ENCODE measurements at regions not wholly inside any gene's neighbourhood (a gene's known extent, or its start where the extent isn't known, plus 50 kb on each side); places are given as distances from the start of the nearest gene placed in this dataset.

DNA sequence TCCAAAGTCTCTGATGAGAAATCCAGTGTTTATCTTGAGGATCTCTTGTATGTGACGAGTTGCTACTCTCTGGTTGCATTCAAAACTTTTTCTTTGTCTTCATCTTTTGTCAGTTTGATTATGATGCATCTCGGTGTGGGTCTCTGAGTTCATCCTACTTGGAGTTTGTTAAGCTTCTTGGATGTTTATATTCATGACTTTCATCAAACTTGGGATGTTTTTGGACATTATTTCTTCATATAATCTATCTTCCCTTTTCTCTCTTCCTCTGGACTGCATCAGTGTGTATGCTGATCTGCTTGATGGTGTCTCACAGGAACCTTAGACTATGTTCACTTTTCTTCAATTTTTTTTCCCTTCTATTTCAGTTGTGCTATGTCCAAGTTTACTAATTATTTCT, 320.4 kb downstream of the TLE3 start:
- TF ChIP-seq, protein P1, sequence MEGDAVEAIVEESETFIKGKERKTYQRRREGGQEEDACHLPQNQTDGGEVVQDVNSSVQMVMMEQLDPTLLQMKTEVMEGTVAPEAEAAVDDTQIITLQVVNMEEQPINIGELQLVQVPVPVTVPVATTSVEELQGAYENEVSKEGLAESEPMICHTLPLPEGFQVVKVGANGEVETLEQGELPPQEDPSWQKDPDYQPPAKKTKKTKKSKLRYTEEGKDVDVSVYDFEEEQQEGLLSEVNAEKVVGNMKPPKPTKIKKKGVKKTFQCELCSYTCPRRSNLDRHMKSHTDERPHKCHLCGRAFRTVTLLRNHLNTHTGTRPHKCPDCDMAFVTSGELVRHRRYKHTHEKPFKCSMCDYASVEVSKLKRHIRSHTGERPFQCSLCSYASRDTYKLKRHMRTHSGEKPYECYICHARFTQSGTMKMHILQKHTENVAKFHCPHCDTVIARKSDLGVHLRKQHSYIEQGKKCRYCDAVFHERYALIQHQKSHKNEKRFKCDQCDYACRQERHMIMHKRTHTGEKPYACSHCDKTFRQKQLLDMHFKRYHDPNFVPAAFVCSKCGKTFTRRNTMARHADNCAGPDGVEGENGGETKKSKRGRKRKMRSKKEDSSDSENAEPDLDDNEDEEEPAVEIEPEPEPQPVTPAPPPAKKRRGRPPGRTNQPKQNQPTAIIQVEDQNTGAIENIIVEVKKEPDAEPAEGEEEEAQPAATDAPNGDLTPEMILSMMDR (conservative IDR thresholded peaks at IDR 0.05), result no peak
- no peak for TF ChIP-seq EZH2 (IDR thresholded peaks at IDR 0.05; ENCODE audit: low read depth)

All from PC-9 (cell line).